ENCODE measurements at regions not wholly inside any gene's neighbourhood (a gene's known extent, or its start where the extent isn't known, plus 50 kb on each side); places are given as distances from the start of the nearest gene placed in this dataset.

DNA sequence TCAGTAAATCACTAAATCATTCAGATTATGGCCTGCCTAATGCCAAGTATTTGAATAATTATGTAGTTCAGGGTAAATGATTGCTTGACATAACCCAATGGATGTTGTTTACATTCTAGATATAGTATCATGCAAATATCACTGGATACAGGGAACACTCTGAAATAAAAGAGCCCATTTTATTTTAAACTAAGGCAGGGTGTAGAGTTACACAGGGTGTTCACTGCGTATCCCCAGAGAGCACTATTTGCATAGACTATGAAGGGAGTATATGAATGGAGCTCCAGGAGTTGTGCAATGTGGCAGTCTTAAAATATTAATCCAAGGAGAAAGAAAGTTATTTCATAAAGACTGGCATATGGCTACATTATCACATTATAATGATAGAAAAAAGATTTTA is 701.1 kb upstream of the KLHL29 start:
- Histone ChIP-seq H3K9me3 (no peaks in the 10 kb centered on the region), H3K27me3 (no peaks in the 10 kb centered on the region), H3K4me1 (no peaks in the 10 kb centered on the region), H3K27ac (no peak overlapping the region), H3K36me3 (no peaks in the 10 kb centered on the region), H3K4me3 (no peak overlapping the region)
- TF ChIP-seq POLR2A (IDR thresholded peaks at IDR 0.05) = no peak
- TF ChIP-seq CTCF (IDR thresholded peaks at IDR 0.05) = no peak
- intact Hi-C loops (cut with DNase I) = no loop called here
- DNase-seq (no peak), ATAC-seq (no peak)
- WGBS, 4 donors = 69 to 80% (median 75%) methylated on average over 1 of the region's 1 CpG

DNA sequence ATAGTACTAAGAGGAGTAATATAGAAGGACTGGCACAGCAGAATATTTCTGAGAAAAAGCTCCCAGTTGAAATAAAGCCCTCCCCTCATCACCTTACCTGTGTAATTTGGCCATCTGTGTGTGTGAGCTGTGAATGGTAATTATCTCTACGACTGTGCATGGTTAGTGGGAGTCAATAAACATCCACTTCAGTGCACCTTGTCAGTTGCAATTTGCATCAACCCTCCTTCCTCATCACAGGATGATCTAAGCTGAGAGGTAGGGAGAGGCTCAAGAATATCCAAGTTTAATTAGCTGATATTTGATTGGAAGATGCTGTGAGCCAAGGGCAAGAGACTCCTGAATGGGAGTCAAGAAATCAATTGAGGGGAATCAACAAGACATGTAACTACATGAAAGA is 694.9 kb upstream of the KLHL29 start:
- WGBS, 4 donors = 73 to 87% (median 87%) methylated on average over 1 of the region's 1 CpG

GRCh38 chr2:22691666-22692065 is 693.3 kb upstream of the KLHL29 start:
- Histone ChIP-seq H3K9me3 (no peaks in the 10 kb centered on the region), H3K27me3 (no peaks in the 10 kb centered on the region), H3K36me3 (no peaks in the 10 kb centered on the region), H3K27ac (no peak overlapping the region), H3K4me1 (no peaks in the 10 kb centered on the region), H3K4me3 (no peak overlapping the region)
- no peak for TF ChIP-seq POLR2A (IDR thresholded peaks at IDR 0.05)
- TF ChIP-seq CTCF (IDR thresholded peaks at IDR 0.05) = no peak
- no peak for DNase-seq
- ATAC-seq = no peak
- intact Hi-C loops (cut with DNase I) = no loop called here
- whole genome bisulfite sequencing, 4 donors = 80 to 85% (median 84%) methylated on average over 5 of the region's 5 CpGs

More for the DNA sequence above, 694.9 kb upstream of the KLHL29 start:
- H3K4me3 ChIP-seq = no peak overlapping the region
- no peaks in the 10 kb centered on the region for H3K9me3 ChIP-seq
- intact Hi-C loops (cut with DNase I) = no loop called here
- no peaks in the 10 kb centered on the region for H3K4me1 ChIP-seq
- no peak for TF ChIP-seq CTCF (IDR thresholded peaks at IDR 0.05)
- TF ChIP-seq POLR2A (IDR thresholded peaks at IDR 0.05) = no peak
- no peaks in the 10 kb centered on the region for H3K27me3 ChIP-seq
- no peaks in the 10 kb centered on the region for H3K36me3 ChIP-seq
- ATAC-seq (no peak), DNase-seq (no peak)
- no peak overlapping the region for H3K27ac ChIP-seq

- Histone ChIP-seq H3K4me3 (no peak overlapping the region), H3K4me1 (no peaks in the 10 kb centered on the region), H3K9me3 (no peaks in the 10 kb centered on the region), H3K27me3 (no peaks in the 10 kb centered on the region), H3K27ac (no peak overlapping the region), H3K36me3 (no peaks in the 10 kb centered on the region)
- intact Hi-C loops (cut with DNase I) = no loop called here
- TF ChIP-seq POLR2A (IDR thresholded peaks at IDR 0.05) (no peak), CTCF (IDR thresholded peaks at IDR 0.05) (no peak)
- DNase-seq (no peak), ATAC-seq (no peak)
- 74 to 81% (median 80%) methylated on average over 2 of the region's 2 CpGs for WGBS, 4 donors
These were observed 692.2 kb upstream of the KLHL29 start for GRCh38 chr2:22692746-22693145.

All from heart left ventricle (tissue), 16 donors.